Activated CD4-positive, CD25-positive, alpha-beta regulatory T cell treated with anti-CD3 and anti-CD28 coated beads, Interleukin-2, amount 50 U/mL, for 72 hours (primary cell): ENCODE measurements at regions not wholly inside any gene's neighbourhood (a gene's known extent, or its start where the extent isn't known, plus 50 kb on each side); places are given as distances from the start of the nearest gene placed in this dataset.
"Not testable (repeated sequence)": the region's sequence is repeated elsewhere in the genome, so short reads cannot be mapped to it uniquely, and the experiment has no call there.

Source experiments
- DNase-seq: peaks from one replicate; pipeline ENCODE4 v3.0.0; 2021

GRCh38 chr5:17896605-17897004, 262.3 kb downstream of the TAF11L14 start:
- DNase-seq = no peak

GRCh38 chr5:17897776-17898175, 263.5 kb downstream of the TAF11L14 start:
- no peak for DNase-seq

GRCh38 chr5:17898766-17899165, 264.5 kb downstream of the TAF11L14 start:
- DNase-seq = no peak

- DNase-seq = no peak
These were observed 272.8 kb downstream of the TAF11L14 start for GRCh38 chr5:17907094-17907493.

- DNase-seq = no peak
These were observed 276.1 kb downstream of the TAF11L14 start for GRCh38 chr5:17910318-17910717.

GRCh38 chr5:17912794-17913193, 278.5 kb downstream of the TAF11L14 start:
- no peak for DNase-seq

GRCh38 chr5:17916446-17916845, 282.2 kb downstream of the TAF11L14 start:
- DNase-seq = no peak

- no peak for DNase-seq
These were observed 283.2 kb downstream of the TAF11L14 start for GRCh38 chr5:17917465-17917864.

- DNase-seq = no peak
These were observed 284.3 kb downstream of the TAF11L14 start for GRCh38 chr5:17918373-17919104.

GRCh38 chr5:17925276-17925675, 291.0 kb downstream of the TAF11L14 start:
- no peak for DNase-seq

GRCh38 chr5:17928581-17928981, 294.3 kb downstream of the TAF11L14 start:
- DNase-seq = no peak

- DNase-seq = no peak
These were observed 294.9 kb downstream of the TAF11L14 start for GRCh38 chr5:17929171-17929570.

GRCh38 chr5:17930346-17930745, 296.1 kb downstream of the TAF11L14 start:
- DNase-seq = no peak

GRCh38 chr5:17944046-17944445, 309.8 kb downstream of the TAF11L14 start:
- DNase-seq = no peak

- no peak for DNase-seq
These were observed 312.8 kb downstream of the TAF11L14 start for GRCh38 chr5:17947029-17947428.

GRCh38 chr5:17951392-17952169, 317.3 kb downstream of the TAF11L14 start:
- no peak for DNase-seq

- no peak for DNase-seq
These were observed 318.0 kb downstream of the TAF11L14 start for GRCh38 chr5:17952231-17952630.

GRCh38 chr5:17964067-17964466, 329.8 kb downstream of the TAF11L14 start:
- DNase-seq = no peak

- DNase-seq = no peak
These were observed 332.6 kb downstream of the TAF11L14 start for GRCh38 chr5:17966640-17967402.

- no peak for DNase-seq
These were observed 342.1 kb downstream of the TAF11L14 start for GRCh38 chr5:17976404-17976803.

- no peak for DNase-seq
These were observed 344.7 kb downstream of the TAF11L14 start for GRCh38 chr5:17978954-17979353.

GRCh38 chr5:17982626-17983025, 348.4 kb downstream of the TAF11L14 start:
- not testable (repeated sequence) for DNase-seq

GRCh38 chr5:17989036-17989435, 354.8 kb downstream of the TAF11L14 start:
- no peak for DNase-seq
